GM19395 (cell line): ENCODE measurements at regions not wholly inside any gene's neighbourhood (a gene's known extent, or its start where the extent isn't known, plus 50 kb on each side); places are given as distances from the start of the nearest gene placed in this dataset.

Experiments used
- ATAC-seq: cut with Tn5 transposase; IDR thresholded peaks from one replicate; pipeline ENCODE4 v1.9.1; 2021; ENCODE audit warnings: mild to moderate bottlenecking, moderate library complexity; ENCODE audit not compliant: unreplicated experiment

DNA sequence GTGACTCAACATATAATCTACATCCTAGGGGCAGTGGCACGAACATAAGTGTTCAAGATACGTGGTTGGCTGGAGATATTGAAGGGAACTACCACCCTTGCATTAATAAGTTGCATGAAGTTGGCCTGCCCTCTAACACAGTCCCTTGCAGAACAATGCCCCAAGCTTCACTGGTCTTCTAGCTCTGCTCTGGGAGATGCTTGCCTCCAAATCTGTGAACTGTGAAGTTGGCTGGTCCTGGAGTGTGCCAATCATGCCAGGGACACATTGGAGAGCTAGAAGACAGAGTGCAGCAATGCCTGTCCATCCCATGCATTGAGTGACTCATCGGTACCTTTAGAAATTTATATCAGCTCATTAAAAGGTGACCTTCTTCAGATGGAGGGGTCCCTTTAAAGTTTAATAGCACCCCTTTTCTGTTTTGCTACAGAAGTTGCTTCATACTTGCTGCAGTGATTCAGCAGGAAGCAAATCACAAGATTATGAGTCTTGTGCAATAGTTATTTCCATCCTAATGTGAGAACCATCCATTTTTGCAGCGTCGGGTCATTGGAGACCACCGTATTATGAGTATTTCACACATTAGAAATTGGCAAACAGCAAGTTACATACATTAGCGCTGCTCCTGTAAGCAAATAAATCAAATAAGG lies 55.2 kb upstream of the KAZN start:
- ATAC-seq, result no peak

DNA sequence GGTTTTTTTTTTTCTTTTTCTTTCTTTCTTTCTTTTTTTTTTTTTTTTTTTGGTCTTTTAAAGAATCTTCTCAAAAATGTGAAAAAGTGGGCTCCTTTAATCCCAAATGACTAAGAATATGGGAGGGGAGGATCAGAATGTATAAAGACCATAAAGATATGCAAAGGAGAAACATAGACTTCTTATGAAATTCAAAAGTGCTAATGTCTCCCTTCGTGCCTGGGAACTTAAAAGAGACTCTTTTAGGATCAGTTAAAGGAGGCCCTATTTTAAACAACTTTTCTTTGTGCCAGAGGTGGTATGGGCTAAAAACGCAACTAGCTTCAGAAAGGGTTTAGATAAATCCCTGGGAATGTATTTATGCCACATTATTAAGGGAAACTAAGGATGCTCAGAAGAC lies 54.2 kb upstream of the KAZN start:
- no peak for ATAC-seq

DNA sequence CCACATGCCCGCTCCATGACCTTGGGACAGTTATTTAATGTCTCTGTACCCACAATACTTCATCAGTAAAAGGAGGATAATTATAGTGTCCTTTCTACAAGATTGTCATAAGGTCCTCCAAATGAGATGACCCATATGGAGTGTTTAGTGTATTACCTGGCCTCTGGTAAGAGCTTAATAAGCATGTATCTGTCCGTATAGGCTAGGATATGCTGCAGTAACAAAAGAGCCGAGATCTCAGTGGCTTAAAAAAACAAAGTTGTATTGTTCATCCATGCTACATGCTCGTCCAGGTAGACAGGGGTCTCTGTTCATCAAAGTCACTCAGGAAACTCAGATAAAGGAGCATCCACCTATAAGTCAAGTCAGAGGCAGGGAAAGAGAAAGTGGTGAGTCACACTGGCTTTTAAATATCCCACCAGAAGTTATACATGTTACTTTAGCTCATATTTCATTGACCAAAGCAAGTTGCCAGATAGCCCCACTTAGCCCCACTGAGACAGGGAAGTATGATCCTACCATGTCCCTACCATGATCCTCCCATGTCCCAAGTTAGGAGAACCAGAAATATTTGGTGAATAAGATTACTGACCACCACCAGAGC lies 53.0 kb upstream of the KAZN start:
- no peak for ATAC-seq

DNA sequence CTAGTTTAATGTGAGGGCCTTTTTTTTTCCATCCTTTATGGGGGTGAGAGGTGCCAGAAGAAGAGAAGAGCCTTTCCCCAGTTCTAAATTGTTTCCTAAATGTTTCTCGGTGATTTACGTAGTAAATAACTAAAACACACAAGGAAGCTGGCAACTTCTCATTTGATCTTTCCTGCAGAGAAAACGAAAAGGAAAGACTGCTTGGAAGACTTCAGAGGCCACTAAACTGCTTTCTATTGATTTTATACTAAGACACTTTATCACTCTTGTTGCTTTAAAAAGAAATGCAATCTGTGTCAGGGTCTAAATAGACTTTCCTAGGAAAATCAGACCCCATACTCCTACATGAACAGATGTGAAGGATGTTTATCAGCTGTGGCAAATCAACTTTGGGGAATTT lies 52.1 kb upstream of the KAZN start:
- no peak for ATAC-seq
